Mammary epithelial cell (primary cell): ENCODE measurements at regions not wholly inside any gene's neighbourhood (a gene's known extent, or its start where the extent isn't known, plus 50 kb on each side); places are given as distances from the start of the nearest gene placed in this dataset.

Experiments used
- EZH2 ChIP-seq: IDR thresholded peaks from 2 replicates; pipeline ENCODE4 v1.6.1; 2012; ENCODE audit warnings: low read length, inconsistent platforms, borderline replicate concordance
- TF ChIP-seq, protein P1 (sequence below), 2 donors: IDR thresholded peaks in 1 of 2; conservative IDR thresholded peaks in 1 of 2; 2 replicates each; pipeline ENCODE4 v1.5.1; 2011 to 2012; ENCODE audit warnings: inconsistent platforms in 2 of 2, low read length in 2 of 2, mild to moderate bottlenecking in 2 of 2, control low read depth in 1 of 2, low read depth in 1 of 2; ENCODE audit not compliant: insufficient read depth in 1 of 2; ENCODE audit errors: extremely low read depth in 1 of 2

DNA sequence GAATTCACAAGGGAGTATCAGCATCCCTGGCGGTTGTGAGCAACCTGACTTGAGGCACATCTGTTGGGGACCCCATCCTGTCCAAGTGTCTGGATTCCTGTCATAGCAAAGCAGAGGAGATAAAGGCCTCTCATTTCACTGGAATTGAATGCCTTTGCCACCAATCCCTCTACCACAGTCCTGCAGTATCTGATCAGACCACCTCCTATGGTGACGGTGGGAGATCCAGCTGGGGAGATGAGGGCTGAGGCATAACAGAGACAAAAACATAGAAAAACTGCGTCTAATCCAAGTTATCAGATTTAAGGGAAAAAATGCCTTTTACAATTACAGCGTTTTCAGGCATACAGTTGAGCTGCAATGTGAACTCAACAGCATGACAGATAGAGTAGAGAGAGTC lies 160.7 kb upstream of the TRPC7 start:
- no peak for TF ChIP-seq EZH2
- TF ChIP-seq, protein P1, sequence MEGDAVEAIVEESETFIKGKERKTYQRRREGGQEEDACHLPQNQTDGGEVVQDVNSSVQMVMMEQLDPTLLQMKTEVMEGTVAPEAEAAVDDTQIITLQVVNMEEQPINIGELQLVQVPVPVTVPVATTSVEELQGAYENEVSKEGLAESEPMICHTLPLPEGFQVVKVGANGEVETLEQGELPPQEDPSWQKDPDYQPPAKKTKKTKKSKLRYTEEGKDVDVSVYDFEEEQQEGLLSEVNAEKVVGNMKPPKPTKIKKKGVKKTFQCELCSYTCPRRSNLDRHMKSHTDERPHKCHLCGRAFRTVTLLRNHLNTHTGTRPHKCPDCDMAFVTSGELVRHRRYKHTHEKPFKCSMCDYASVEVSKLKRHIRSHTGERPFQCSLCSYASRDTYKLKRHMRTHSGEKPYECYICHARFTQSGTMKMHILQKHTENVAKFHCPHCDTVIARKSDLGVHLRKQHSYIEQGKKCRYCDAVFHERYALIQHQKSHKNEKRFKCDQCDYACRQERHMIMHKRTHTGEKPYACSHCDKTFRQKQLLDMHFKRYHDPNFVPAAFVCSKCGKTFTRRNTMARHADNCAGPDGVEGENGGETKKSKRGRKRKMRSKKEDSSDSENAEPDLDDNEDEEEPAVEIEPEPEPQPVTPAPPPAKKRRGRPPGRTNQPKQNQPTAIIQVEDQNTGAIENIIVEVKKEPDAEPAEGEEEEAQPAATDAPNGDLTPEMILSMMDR (conservative IDR thresholded peaks at IDR 0.05 in 1 of 2, IDR thresholded peaks at IDR 0.05 in 1 of 2; ENCODE audit: extremely low read depth in 1 of 2, insufficient read depth in 1 of 2, low read depth in 1 of 2, low read length in 2 of 2), result no peak
